ENCODE measurements at regions not wholly inside any gene's neighbourhood (a gene's known extent, or its start where the extent isn't known, plus 50 kb on each side); places are given as distances from the start of the nearest gene placed in this dataset.

DNA sequence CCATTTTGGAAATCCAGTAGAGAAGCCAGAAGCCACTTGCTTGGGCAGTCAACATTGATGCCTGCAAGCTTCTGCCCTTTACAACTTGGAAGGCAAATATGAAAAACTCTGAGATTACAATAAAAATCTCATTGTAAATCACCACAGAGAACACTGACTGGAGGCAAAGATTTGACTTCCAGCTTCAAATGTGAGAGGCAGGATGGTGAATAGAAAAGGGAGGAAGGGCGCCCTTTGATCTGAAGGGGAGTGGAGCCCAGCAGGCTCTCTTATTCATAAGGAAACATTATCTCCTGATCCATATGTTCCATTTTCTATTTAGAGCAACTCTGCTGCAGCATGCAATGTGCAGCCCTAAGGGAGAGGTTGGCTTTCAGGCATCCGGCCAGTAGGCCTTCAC is 348.3 kb downstream of the AJAP1 start:
- Histone ChIP-seq H3K9ac (ENCODE audit: low read depth, low read length) (no peak overlapping the region), H3K9me3 (ENCODE audit: insufficient read depth, low read depth, low read length) (peaks cover 5% of the 10 kb centered on the region; the same call in 1 of the 2 replicates), H3K4me1 (ENCODE audit: insufficient read depth, low read length) (no peaks in the 10 kb centered on the region), H3K27me3 (ENCODE audit: insufficient read depth, low read length) (no peaks in the 10 kb centered on the region), H3K27ac (ENCODE audit: low read length) (no peak overlapping the region), H3K36me3 (ENCODE audit: insufficient read depth, low read depth, low read length) (no peaks in the 10 kb centered on the region), H3K4me3 (ENCODE audit: low read length) (no peak overlapping the region)

DNA sequence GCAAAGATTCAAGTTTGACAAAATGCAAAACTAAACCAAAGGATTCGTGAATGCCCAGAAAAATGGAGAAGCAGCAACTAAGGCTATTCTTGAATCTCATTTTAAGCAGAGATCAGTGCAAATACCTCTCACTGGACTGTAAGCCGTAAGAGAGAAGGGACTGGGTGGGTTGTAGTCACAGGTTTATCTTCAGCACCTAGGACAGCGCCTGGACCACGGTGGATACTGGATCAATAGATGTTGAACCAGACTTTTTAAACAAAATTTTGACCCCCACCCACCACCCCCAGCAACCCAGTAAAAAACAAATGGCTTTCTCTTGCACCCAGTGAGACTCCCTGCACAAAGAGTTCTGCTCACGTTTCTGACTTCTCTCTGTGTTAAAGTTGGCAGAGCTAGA is 347.1 kb downstream of the AJAP1 start:
- Histone ChIP-seq H3K4me1 (ENCODE audit: insufficient read depth, low read length) (no peaks in the 10 kb centered on the region), H3K27ac (ENCODE audit: low read length) (no peak overlapping the region), H3K36me3 (ENCODE audit: insufficient read depth, low read depth, low read length) (no peaks in the 10 kb centered on the region), H3K9me3 (ENCODE audit: insufficient read depth, low read depth, low read length) (0 out of 2 replicates have a peak, but pooled peaks cover under 1% of the 10 kb centered on the region), H3K9ac (ENCODE audit: low read depth, low read length) (no peak overlapping the region), H3K4me3 (ENCODE audit: low read length) (no peak overlapping the region), H3K27me3 (ENCODE audit: insufficient read depth, low read length) (no peaks in the 10 kb centered on the region)

DNA sequence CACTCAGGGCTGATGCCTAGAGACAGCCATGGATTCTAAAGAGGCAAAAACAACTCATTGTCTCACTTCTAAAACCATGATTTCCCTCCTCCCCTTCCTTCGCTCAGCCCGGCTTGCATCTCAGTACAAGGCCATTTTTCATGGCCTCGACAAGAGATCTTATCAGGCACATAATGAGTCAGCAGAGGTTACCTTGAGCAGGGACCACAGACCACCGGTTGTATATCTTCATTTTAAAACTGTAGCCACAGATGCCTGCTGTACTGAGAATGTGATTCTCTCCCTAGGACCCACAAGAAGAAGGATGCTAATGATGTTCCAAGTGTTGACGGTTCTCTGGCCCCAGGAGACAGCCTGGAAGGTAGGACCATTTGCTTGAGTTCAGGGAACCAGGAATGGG is 331.9 kb downstream of the AJAP1 start:
- Histone ChIP-seq H3K27me3 (ENCODE audit: insufficient read depth, low read length) (no peaks in the 10 kb centered on the region), H3K4me1 (ENCODE audit: insufficient read depth, low read length) (0 out of 2 replicates have a peak, but pooled peaks cover 2% of the 10 kb centered on the region), H3K9me3 (ENCODE audit: insufficient read depth, low read depth, low read length) (no peaks in the 10 kb centered on the region), H3K27ac (ENCODE audit: low read length) (no peak overlapping the region), H3K36me3 (ENCODE audit: insufficient read depth, low read depth, low read length) (no peaks in the 10 kb centered on the region), H3K4me3 (ENCODE audit: low read length) (no peak overlapping the region), H3K9ac (ENCODE audit: low read depth, low read length) (no peak overlapping the region)

DNA sequence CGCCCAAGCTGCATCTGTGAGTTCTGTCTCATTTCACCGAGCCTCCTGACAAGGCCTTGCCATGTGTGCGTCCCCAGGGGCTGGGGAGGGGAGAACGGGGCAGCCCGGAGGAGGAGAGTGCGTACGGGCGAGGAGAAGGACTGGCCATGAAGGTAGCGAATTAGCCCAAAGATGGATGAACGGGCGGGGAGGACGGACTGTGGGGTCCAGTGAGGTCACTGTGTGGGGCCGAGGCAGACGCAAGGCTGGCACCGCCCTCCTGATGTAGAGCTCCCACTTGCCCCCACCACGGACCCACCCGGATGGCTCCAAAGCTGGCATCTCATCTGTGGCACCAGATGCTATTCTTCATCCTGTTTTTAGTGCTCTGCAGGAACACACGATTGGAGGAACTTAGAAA is 330.4 kb downstream of the AJAP1 start:
- Histone ChIP-seq H3K27me3 (ENCODE audit: insufficient read depth, low read length) (no peaks in the 10 kb centered on the region), H3K9me3 (ENCODE audit: insufficient read depth, low read depth, low read length) (no peaks in the 10 kb centered on the region), H3K27ac (ENCODE audit: low read length) (no peak overlapping the region), H3K36me3 (ENCODE audit: insufficient read depth, low read depth, low read length) (no peaks in the 10 kb centered on the region), H3K4me3 (ENCODE audit: low read length) (no peak overlapping the region), H3K4me1 (ENCODE audit: insufficient read depth, low read length) (no peaks in the 10 kb centered on the region), H3K9ac (ENCODE audit: low read depth, low read length) (no peak overlapping the region)

DNA sequence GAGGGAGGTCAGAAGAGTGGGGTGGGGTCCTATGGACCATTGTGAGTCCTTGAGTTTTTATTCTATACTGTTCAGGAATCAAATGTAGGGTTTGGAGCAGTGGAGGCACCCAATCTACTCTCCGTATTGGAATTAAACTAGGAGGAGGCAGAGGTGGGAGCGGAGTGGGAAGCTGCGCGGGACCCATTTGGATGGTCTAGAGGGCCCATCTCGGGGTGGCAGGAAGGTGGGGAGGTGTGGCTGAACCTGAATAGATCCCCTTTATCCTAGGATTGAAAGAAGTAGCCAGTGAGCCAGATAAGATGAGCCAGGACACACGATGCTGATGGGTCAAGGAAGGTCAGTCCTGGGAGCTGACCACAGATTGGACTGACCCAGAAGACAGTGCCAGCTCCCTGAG is 325.8 kb downstream of the AJAP1 start:
- no peaks in the 10 kb centered on the region for H3K9me3 ChIP-seq (ENCODE audit: insufficient read depth, low read depth, low read length)
- no peak overlapping the region for H3K4me3 ChIP-seq (ENCODE audit: low read length)
- H3K4me1 ChIP-seq (ENCODE audit: insufficient read depth, low read length) = no peaks in the 10 kb centered on the region
- no peaks in the 10 kb centered on the region for H3K27me3 ChIP-seq (ENCODE audit: insufficient read depth, low read length)
- H3K9ac ChIP-seq (ENCODE audit: low read depth, low read length) = no peak overlapping the region
- H3K36me3 ChIP-seq (ENCODE audit: insufficient read depth, low read depth, low read length) = no peaks in the 10 kb centered on the region
- H3K27ac ChIP-seq (ENCODE audit: low read length) = no peak overlapping the region

DNA sequence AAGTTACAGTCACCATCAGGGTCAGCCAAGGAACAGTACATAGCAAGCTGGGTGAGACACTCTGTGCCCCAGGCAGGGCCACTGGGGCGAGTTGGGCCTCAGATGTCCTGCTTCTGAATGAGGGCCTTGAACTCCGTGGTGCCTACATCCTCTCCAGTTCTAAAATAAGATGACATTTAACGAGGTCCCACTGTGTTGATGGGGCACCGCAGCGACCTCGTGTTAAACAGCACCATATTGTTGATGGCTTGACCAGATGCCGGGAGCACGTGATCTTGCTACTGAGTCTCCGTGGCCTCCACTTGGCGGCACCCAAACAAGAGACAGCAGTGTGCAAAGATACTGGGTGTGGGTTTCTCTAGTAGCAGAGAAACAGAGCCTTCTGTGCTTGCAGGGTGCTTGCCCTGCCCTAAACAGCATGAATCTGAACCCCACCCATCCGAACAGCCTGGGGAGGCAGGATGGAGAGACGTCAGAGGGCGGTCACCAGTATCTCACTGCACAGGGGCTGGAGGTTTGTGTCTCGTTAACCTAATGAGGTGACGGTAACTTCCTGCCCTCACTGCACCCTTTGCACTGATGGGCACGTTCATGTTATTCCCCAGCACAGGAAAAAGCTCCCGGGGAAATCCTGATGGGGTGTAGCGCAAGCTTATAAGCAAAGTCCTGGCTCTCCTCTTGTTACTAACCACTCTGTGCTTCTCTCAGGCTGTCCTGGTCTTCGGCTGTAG is 324.4 kb downstream of the AJAP1 start:
- H3K9ac ChIP-seq (ENCODE audit: low read depth, low read length) = no peak overlapping the region
- H3K27ac ChIP-seq (ENCODE audit: low read length) = no peak overlapping the region
- no peaks in the 10 kb centered on the region for H3K27me3 ChIP-seq (ENCODE audit: insufficient read depth, low read length)
- no peaks in the 10 kb centered on the region for H3K4me1 ChIP-seq (ENCODE audit: insufficient read depth, low read length)
- no peak overlapping the region for H3K4me3 ChIP-seq (ENCODE audit: low read length)
- H3K36me3 ChIP-seq (ENCODE audit: insufficient read depth, low read depth, low read length) = no peaks in the 10 kb centered on the region
- no peaks in the 10 kb centered on the region for H3K9me3 ChIP-seq (ENCODE audit: insufficient read depth, low read depth, low read length)

DNA sequence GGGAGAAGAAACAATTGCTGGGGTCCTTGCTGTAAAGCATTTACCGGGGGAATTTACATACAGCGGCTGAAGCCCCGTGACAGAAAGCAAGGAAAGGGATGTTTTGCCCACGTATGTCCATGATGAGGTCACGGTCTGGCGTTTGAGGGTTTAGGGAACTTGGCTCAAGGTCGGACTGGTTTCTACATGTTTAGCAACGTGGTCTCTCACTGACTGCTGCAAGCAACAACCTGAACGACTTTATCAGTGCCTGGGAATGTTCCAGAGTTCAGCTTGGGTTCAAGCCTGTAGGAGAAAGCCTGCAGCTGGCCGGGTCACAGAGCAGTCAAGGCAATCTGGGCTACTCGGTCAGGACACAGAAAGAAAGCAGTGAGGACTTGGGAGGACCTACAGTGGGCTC is 323.3 kb downstream of the AJAP1 start:
- Histone ChIP-seq H3K9me3 (ENCODE audit: insufficient read depth, low read depth, low read length) (no peaks in the 10 kb centered on the region), H3K36me3 (ENCODE audit: insufficient read depth, low read depth, low read length) (no peaks in the 10 kb centered on the region), H3K4me1 (ENCODE audit: insufficient read depth, low read length) (no peaks in the 10 kb centered on the region), H3K4me3 (ENCODE audit: low read length) (no peak overlapping the region), H3K27ac (ENCODE audit: low read length) (no peak overlapping the region), H3K27me3 (ENCODE audit: insufficient read depth, low read length) (no peaks in the 10 kb centered on the region), H3K9ac (ENCODE audit: low read depth, low read length) (no peak overlapping the region)

DNA sequence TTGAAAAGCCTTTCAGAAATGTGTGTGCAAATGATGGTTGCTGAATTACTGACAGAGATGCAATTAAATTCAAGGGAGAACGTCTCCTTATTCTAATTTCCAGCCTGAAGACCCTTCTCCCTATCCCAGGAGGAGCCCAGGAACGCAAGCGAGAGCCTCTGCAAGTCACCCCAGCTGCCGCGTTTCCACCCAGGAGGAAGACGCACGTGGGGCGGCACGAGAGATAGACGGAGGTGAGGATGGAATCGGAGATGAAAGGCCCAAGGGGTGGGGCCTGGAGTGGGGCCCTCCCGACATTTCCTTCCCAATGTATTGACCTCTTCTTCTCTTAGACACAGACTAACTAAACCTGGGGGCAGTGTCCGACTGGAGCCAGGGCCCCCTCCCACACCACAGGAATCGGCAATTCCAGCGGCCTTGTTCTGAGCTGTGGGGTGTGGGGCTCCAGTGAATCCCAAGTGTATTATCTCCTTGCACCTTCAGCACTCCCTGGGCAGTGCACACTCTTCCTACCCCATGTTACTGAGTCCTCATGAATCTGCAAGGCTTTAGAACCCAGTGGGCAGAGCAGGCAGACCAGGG is 322.5 kb downstream of the AJAP1 start:
- Histone ChIP-seq H3K4me1 (ENCODE audit: insufficient read depth, low read length) (no peaks in the 10 kb centered on the region), H3K9me3 (ENCODE audit: insufficient read depth, low read depth, low read length) (no peaks in the 10 kb centered on the region), H3K27ac (ENCODE audit: low read length) (no peak overlapping the region), H3K4me3 (ENCODE audit: low read length) (no peak overlapping the region), H3K36me3 (ENCODE audit: insufficient read depth, low read depth, low read length) (no peaks in the 10 kb centered on the region), H3K27me3 (ENCODE audit: insufficient read depth, low read length) (no peaks in the 10 kb centered on the region), H3K9ac (ENCODE audit: low read depth, low read length) (no peak overlapping the region)

DNA sequence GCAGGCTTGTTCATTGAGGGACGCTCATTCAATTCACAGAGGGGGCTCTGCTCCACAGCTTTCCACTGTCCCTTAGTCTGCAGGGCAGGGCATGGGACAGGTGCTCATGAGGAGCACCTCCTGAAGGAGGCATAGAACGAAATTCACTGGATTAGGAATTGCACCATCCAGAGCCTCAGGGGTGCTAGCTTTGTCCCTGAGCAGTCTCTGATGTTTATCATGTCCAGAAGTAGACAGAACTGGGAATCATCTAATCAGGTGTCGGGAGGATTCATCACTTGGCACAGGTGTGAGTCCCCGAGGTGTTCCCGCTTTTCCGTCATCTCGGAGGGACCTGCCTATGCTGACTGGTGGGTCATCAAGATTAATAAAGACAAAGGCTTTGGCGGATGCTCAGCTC is 321.4 kb downstream of the AJAP1 start:
- Histone ChIP-seq H3K27ac (ENCODE audit: low read length) (no peak overlapping the region), H3K27me3 (ENCODE audit: insufficient read depth, low read length) (no peaks in the 10 kb centered on the region), H3K36me3 (ENCODE audit: insufficient read depth, low read depth, low read length) (no peaks in the 10 kb centered on the region), H3K9me3 (ENCODE audit: insufficient read depth, low read depth, low read length) (no peaks in the 10 kb centered on the region), H3K4me3 (ENCODE audit: low read length) (no peak overlapping the region), H3K9ac (ENCODE audit: low read depth, low read length) (no peak overlapping the region), H3K4me1 (ENCODE audit: insufficient read depth, low read length) (no peaks in the 10 kb centered on the region)

DNA sequence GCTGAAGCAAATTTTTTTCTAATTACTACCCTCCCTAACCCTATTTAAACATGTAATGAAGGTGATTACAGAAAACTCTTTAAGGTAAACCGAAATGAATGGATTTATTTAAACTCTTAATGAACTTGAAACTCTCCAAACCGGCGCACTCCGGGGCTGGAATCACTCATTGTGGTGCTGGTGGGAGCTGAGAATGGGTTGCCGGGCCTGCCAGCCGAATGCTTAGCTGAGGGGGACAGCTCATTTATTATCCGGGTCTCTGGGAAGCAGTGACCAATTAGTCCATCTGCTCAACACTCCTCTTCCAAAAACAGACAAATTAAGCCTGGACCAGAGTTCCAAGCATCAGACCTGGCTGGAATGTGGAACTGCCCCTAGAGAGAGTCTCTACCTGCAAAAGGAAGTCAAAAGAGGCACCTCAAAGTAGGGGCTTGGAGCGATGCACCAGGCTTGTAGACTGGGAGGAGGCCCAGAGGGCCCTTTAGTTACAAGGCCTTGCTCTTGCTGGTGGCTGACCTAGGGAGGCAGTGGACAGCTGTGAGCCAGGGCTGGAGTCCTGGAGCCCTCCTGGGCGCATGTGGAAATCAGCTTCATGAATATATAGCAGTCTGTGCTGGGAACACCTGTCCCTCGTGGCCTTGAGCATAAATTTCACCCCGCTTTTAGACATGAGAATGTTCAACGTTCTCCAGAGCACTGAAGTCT is 320.7 kb downstream of the AJAP1 start:
- H3K4me1 ChIP-seq (ENCODE audit: insufficient read depth, low read length) = no peaks in the 10 kb centered on the region
- H3K36me3 ChIP-seq (ENCODE audit: insufficient read depth, low read depth, low read length) = no peaks in the 10 kb centered on the region
- no peaks in the 10 kb centered on the region for H3K9me3 ChIP-seq (ENCODE audit: insufficient read depth, low read depth, low read length)
- no peak overlapping the region for H3K9ac ChIP-seq (ENCODE audit: low read depth, low read length)
- H3K27me3 ChIP-seq (ENCODE audit: insufficient read depth, low read length) = no peaks in the 10 kb centered on the region
- no peak overlapping the region for H3K27ac ChIP-seq (ENCODE audit: low read length)
- no peak overlapping the region for H3K4me3 ChIP-seq (ENCODE audit: low read length)

DNA sequence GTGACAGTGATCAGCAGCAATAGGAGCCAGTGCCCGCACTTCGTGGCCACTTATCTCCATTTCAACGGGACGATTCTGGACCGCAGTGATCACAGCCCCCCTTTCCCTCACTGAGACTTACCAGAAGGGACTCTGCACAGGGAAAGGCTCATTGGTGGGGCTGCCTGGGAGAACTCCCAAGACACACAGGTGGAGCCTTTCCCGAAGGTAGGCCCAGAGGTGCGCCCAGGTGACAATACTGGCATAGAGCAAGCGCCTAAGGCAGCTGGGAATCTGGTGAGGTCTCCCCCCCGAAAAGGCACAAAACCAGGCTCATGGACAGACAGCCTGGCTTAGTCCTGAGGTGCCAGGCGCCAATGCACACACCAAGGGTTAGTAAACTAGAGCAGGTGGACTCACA is 318.9 kb downstream of the AJAP1 start:
- Histone ChIP-seq H3K27ac (ENCODE audit: low read length) (no peak overlapping the region), H3K36me3 (ENCODE audit: insufficient read depth, low read depth, low read length) (no peaks in the 10 kb centered on the region), H3K9me3 (ENCODE audit: insufficient read depth, low read depth, low read length) (no peaks in the 10 kb centered on the region), H3K9ac (ENCODE audit: low read depth, low read length) (no peak overlapping the region), H3K4me3 (ENCODE audit: low read length) (no peak overlapping the region), H3K4me1 (ENCODE audit: insufficient read depth, low read length) (no peaks in the 10 kb centered on the region), H3K27me3 (ENCODE audit: insufficient read depth, low read length) (no peaks in the 10 kb centered on the region)

DNA sequence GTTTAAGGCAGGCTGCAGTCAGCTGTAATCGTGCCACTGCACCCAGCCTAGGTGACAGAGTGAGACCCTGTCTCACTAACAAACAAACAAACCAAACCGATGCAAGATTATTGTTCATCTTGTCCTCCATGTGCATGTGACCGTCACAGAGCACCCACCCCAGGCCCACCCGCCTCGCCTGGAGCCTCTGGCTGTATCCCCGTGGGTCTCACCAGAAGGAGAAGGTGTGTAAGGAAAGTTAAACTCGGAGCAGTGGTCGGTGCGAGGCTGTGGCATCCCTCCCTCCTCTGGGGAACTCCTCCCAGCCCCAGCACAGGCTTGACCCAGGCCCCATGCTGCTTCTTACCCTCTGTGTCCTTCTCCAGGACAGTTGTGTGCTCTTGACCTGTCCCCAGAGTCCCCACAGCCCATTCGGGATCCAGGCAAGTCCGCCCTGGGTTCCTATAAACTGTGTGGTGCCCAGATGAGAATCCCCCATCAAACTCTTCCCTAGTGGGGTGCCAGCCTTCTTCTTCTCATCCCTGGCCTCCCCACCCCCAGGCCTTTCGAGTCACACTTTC is 318.4 kb downstream of the AJAP1 start:
- H3K9me3 ChIP-seq (ENCODE audit: insufficient read depth, low read depth, low read length) = no peaks in the 10 kb centered on the region
- H3K4me1 ChIP-seq (ENCODE audit: insufficient read depth, low read length) = no peaks in the 10 kb centered on the region
- H3K27ac ChIP-seq (ENCODE audit: low read length) = no peak overlapping the region
- H3K27me3 ChIP-seq (ENCODE audit: insufficient read depth, low read length) = no peaks in the 10 kb centered on the region
- H3K4me3 ChIP-seq (ENCODE audit: low read length) = no peak overlapping the region
- no peaks in the 10 kb centered on the region for H3K36me3 ChIP-seq (ENCODE audit: insufficient read depth, low read depth, low read length)
- H3K9ac ChIP-seq (ENCODE audit: low read depth, low read length) = no peak overlapping the region

Measured in iPS-20b (cell line).